Chondrocyte (in vitro differentiated cells): ENCODE measurements at regions not wholly inside any gene's neighbourhood (a gene's known extent, or its start where the extent isn't known, plus 50 kb on each side); places are given as distances from the start of the nearest gene placed in this dataset.

ENCODE experiments used
- DNase-seq: peaks from one replicate; pipeline ENCODE4 v3.0.0; 2021; ENCODE audit warnings: mixed read lengths, low spot score
- H3K27ac Mint-ChIP-seq: one replicate; pipeline ENCODE4 v1.8.0; 2021; ENCODE audit warnings: mild to moderate bottlenecking, moderate library complexity, mixed read lengths; ENCODE audit not compliant: unreplicated experiment
- H3K27me3 Mint-ChIP-seq: 2 replicates; pipeline ENCODE4 v1.8.0; 2021; ENCODE audit warnings: low read depth, mixed read lengths
- H3K36me3 Mint-ChIP-seq: 2 replicates; pipeline ENCODE4 v1.8.0; 2021; ENCODE audit warnings: low read depth, mixed read lengths
- H3K4me1 Mint-ChIP-seq: 2 replicates; pipeline ENCODE4 v1.8.0; 2021; ENCODE audit warnings: low read depth, mild to moderate bottlenecking, mixed read lengths
- H3K4me3 Mint-ChIP-seq: one replicate; pipeline ENCODE4 v1.8.0; 2021; ENCODE audit warnings: mild to moderate bottlenecking, moderate library complexity, mixed read lengths; ENCODE audit not compliant: unreplicated experiment
- H3K9me3 Mint-ChIP-seq: 2 replicates; pipeline ENCODE4 v1.8.0; 2021; ENCODE audit warnings: low read depth, mixed read lengths
- CTCF ChIP-seq: fragments of 200-600 bp; sonication (generic); IDR thresholded peaks from 2 replicates; pipeline ENCODE4 v1.5.0; 2021; ENCODE audit warnings: antibody characterized with exemption, mild to moderate bottlenecking, moderate library complexity

- Mint-ChIP-seq H3K4me3 (no peak overlapping the region), H3K36me3 (no peaks in the 10 kb centered on the region), H3K27me3 (peaks cover 42% of the 10 kb centered on the region), H3K9me3 (peaks cover 5% of the 10 kb centered on the region), H3K4me1 (no peaks in the 10 kb centered on the region), H3K27ac (no peak overlapping the region)
- TF ChIP-seq CTCF: no peak
- peak; percentile 70 for DNase-seq
These were observed 98.1 kb downstream of the YTHDF1 start for GRCh38 chr20:63117661-63118302.

GRCh38 chr20:63117151-63117550 is 98.8 kb downstream of the YTHDF1 start:
- peaks cover 40% of the 10 kb centered on the region for H3K27me3 Mint-ChIP-seq
- H3K27ac Mint-ChIP-seq: no peak overlapping the region
- DNase-seq: no peak
- no peak overlapping the region for H3K4me3 Mint-ChIP-seq
- H3K36me3 Mint-ChIP-seq: no peaks in the 10 kb centered on the region
- TF ChIP-seq CTCF: no peak
- H3K9me3 Mint-ChIP-seq: peaks cover 2% of the 10 kb centered on the region
- H3K4me1 Mint-ChIP-seq: no peaks in the 10 kb centered on the region

GRCh38 chr20:63116412-63117106 is 99.4 kb downstream of the YTHDF1 start:
- Mint-ChIP-seq H3K4me3 (no peak overlapping the region), H3K9me3 (peaks cover 6% of the 10 kb centered on the region), H3K36me3 (peaks cover 4% of the 10 kb centered on the region), H3K4me1 (no peaks in the 10 kb centered on the region), H3K27ac (no peak overlapping the region), H3K27me3 (peaks cover 38% of the 10 kb centered on the region)
- peak; percentile 32 for DNase-seq
- TF ChIP-seq CTCF: no peak

- Mint-ChIP-seq H3K9me3 (peaks cover 12% of the 10 kb centered on the region), H3K27me3 (peaks cover 34% of the 10 kb centered on the region)
- no peak for TF ChIP-seq CTCF
These were observed 100.1 kb downstream of the YTHDF1 start for GRCh38 chr20:63115651-63116411.

GRCh38 chr20:63114693-63115311 is 101.1 kb downstream of the YTHDF1 start:
- H3K9me3 Mint-ChIP-seq: peaks cover 13% of the 10 kb centered on the region
- peak; percentile 14 for DNase-seq
- H3K36me3 Mint-ChIP-seq: peaks cover 4% of the 10 kb centered on the region
- no peak overlapping the region for H3K27ac Mint-ChIP-seq
- no peak for TF ChIP-seq CTCF
- H3K4me3 Mint-ChIP-seq: no peak overlapping the region
- no peaks in the 10 kb centered on the region for H3K4me1 Mint-ChIP-seq
- H3K27me3 Mint-ChIP-seq: peaks cover 34% of the 10 kb centered on the region

More at GRCh38 chr20:63115651-63116411, 100.1 kb downstream of the YTHDF1 start:
- no peak overlapping the region for H3K27ac Mint-ChIP-seq
- no peak overlapping the region for H3K4me3 Mint-ChIP-seq
- H3K36me3 Mint-ChIP-seq: peaks cover 4% of the 10 kb centered on the region
- no peaks in the 10 kb centered on the region for H3K4me1 Mint-ChIP-seq
- no peak for DNase-seq
